Smooth muscle cell (in vitro differentiated cells): ENCODE measurements at regions not wholly inside any gene's neighbourhood (a gene's known extent, or its start where the extent isn't known, plus 50 kb on each side); places are given as distances from the start of the nearest gene placed in this dataset.

Experiments
- DNase-seq: peaks from one replicate; lab custom pipeline; 2025; ENCODE audit not compliant: unreplicated experiment; lab: John Stamatoyannopoulos, UW
- H2AFZ ChIP-seq: fragments of 200-600 bp; sonication (generic); 2 replicates; pipeline ENCODE4 v1.6.0; 2016; ENCODE audit warnings: antibody characterized with exemption, low read depth, mild to moderate bottlenecking
- H3F3A ChIP-seq: fragments of 200-600 bp; sonication (generic); 2 replicates; pipeline ENCODE4 v1.6.0; 2017; ENCODE audit warnings: antibody characterized with exemption, low read depth
- H3K27ac ChIP-seq: fragments of 200-600 bp; sonication (generic); 2 replicates; pipeline ENCODE4 v1.5.1; 2016; ENCODE audit warnings: low read depth, mild to moderate bottlenecking
- H3K27me3 ChIP-seq: fragments of 200-600 bp; sonication (generic); 2 replicates; pipeline ENCODE4 v1.6.1; 2016; ENCODE audit warnings: low read depth, mild to moderate bottlenecking
- H3K36me3 ChIP-seq: fragments of 200-600 bp; sonication (generic); 2 replicates; pipeline ENCODE4 v1.5.1; 2016; ENCODE audit warnings: low read depth
- H3K4me1 ChIP-seq: fragments of 200-600 bp; sonication (generic); 2 replicates; pipeline ENCODE4 v1.5.1; 2016; ENCODE audit warnings: low read depth
- H3K4me2 ChIP-seq: fragments of 200-600 bp; sonication (generic); 2 replicates; pipeline ENCODE4 v1.6.0; 2016; ENCODE audit warnings: mild to moderate bottlenecking
- H3K4me3 ChIP-seq: fragments of 200-600 bp; sonication (generic); 2 replicates; pipeline ENCODE4 v1.5.1; 2016; ENCODE audit warnings: mild to moderate bottlenecking
- H3K79me2 ChIP-seq: fragments of 200-600 bp; sonication (generic); 2 replicates; pipeline ENCODE4 v1.6.0; 2016; ENCODE audit warnings: low read depth, mild to moderate bottlenecking
- H3K9ac ChIP-seq: fragments of 200-600 bp; sonication (generic); 2 replicates; pipeline ENCODE4 v1.6.0; 2016; ENCODE audit warnings: low read depth
- H3K9me3 ChIP-seq: fragments of 200-600 bp; sonication (generic); replicated peaks from 2 replicates; pipeline ENCODE4 v1.5.1; 2016; ENCODE audit warnings: low read depth
- H4K20me1 ChIP-seq: fragments of 200-600 bp; sonication (generic); 2 replicates; pipeline ENCODE4 v1.6.0; 2016; ENCODE audit warnings: low read depth
- CTCF ChIP-seq: fragments of 200-600 bp; sonication (generic); IDR thresholded peaks from 2 replicates; pipeline ENCODE4 v1.5.1; 2017; ENCODE audit warnings: borderline replicate concordance, mild to moderate bottlenecking, antibody characterized with exemption; ENCODE audit not compliant: insufficient read depth, poor library complexity, severe bottlenecking
- WGBS: methylation state at CpG from one replicate; pipeline ENCODE4 v1.1.7; 2016; ENCODE audit warnings: low lambda C conversion rate; 5-methylcytosine and 5-hydroxymethylcytosine counted together

GRCh38 chr5:1701216-1701864 is 98.3 kb downstream of the MRPL36 start:
- no peak overlapping the region for H2AFZ ChIP-seq
- no peaks in the 10 kb centered on the region for H3K36me3 ChIP-seq
- no peaks in the 10 kb centered on the region for H3K4me1 ChIP-seq
- H3F3A ChIP-seq: no peaks in the 10 kb centered on the region
- H3K27ac ChIP-seq: no peak overlapping the region
- H3K79me2 ChIP-seq: no peaks in the 10 kb centered on the region
- no peak for TF ChIP-seq CTCF
- no peak overlapping the region for H3K4me2 ChIP-seq
- H3K27me3 ChIP-seq: no peaks in the 10 kb centered on the region
- no peaks in the 10 kb centered on the region for H3K9me3 ChIP-seq
- H3K9ac ChIP-seq: no peak overlapping the region
- no peak for DNase-seq
- no peak overlapping the region for H3K4me3 ChIP-seq
- WGBS: 77% methylated on average over 15 of the region's 15 CpGs
- H4K20me1 ChIP-seq: no peaks in the 10 kb centered on the region

- Histone ChIP-seq H3K79me2 (no peaks in the 10 kb centered on the region), H4K20me1 (no peaks in the 10 kb centered on the region), H3K4me1 (no peaks in the 10 kb centered on the region), H3K4me3 (no peak overlapping the region), H3K36me3 (no peaks in the 10 kb centered on the region), H3K9me3 (no peaks in the 10 kb centered on the region), H3F3A (no peaks in the 10 kb centered on the region), H3K9ac (no peak overlapping the region), H3K27me3 (no peaks in the 10 kb centered on the region), H2AFZ (no peak overlapping the region), H3K4me2 (no peak overlapping the region), H3K27ac (no peak overlapping the region)
- DNase-seq: no peak
- no peak for TF ChIP-seq CTCF
- 85% methylated on average over 6 of the region's 6 CpGs for WGBS
Observed at GRCh38 chr5:1699394-1699793, 100.2 kb downstream of the MRPL36 start.

- no peaks in the 10 kb centered on the region for H3K4me1 ChIP-seq
- no peak overlapping the region for H3K27ac ChIP-seq
- H3K36me3 ChIP-seq: no peaks in the 10 kb centered on the region
- H2AFZ ChIP-seq: no peak overlapping the region
- H3K27me3 ChIP-seq: no peaks in the 10 kb centered on the region
- no peaks in the 10 kb centered on the region for H3F3A ChIP-seq
- no peaks in the 10 kb centered on the region for H4K20me1 ChIP-seq
- H3K9me3 ChIP-seq: no peaks in the 10 kb centered on the region
- no peak for TF ChIP-seq CTCF
- 86% methylated on average over 12 of the region's 12 CpGs for WGBS
- DNase-seq: no peak
- H3K4me3 ChIP-seq: no peak overlapping the region
- H3K79me2 ChIP-seq: no peaks in the 10 kb centered on the region
- no peak overlapping the region for H3K9ac ChIP-seq
- no peak overlapping the region for H3K4me2 ChIP-seq
Observed at GRCh38 chr5:1698589-1699316, 100.9 kb downstream of the MRPL36 start.
